Body of pancreas (tissue), 4 donors: ENCODE measurements at regions not wholly inside any gene's neighbourhood (a gene's known extent, or its start where the extent isn't known, plus 50 kb on each side); places are given as distances from the start of the nearest gene placed in this dataset.

Experiments used
- POLR2A ChIP-seq, 3 donors: fragments of 450-650 bp; IDR thresholded peaks; one replicate each; pipeline ENCODE4 v1.6.1; 2016; ENCODE audit warnings: antibody characterized with exemption in 3 of 3, mild to moderate bottlenecking in 2 of 3
- TF ChIP-seq, protein P1 (sequence below), 7 experiments: fragments of 450-650 bp in 4 of 7; fragments of 200-600 bp in 3 of 7; sonication (generic) in 3 of 7; IDR thresholded peaks; one replicate each; pipeline ENCODE4 v1.5.1; 2016 to 2019; ENCODE audit warnings: antibody characterized with exemption in 7 of 7

DNA sequence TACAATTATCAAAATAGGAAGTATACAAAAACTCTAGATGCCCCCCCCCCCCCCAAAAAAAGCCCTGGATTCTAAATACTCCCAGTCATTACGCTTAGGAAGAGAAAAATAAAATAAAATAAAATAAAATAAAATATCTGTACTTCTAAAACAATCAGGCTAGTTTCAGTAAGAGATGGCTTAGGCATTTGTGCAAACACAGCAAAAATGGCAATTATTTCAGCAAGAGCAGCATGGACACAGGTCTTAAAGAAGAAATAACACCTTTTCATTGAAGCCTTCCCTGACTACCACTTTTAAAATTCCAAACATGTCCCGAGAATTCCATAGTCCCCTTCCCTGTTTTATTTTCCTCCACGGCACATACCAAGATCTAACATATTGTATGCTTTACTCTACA is 218.6 kb upstream of the POU5F2 start:
- no peak for TF ChIP-seq POLR2A (IDR thresholded peaks at IDR 0.05)
- TF ChIP-seq, protein P1, sequence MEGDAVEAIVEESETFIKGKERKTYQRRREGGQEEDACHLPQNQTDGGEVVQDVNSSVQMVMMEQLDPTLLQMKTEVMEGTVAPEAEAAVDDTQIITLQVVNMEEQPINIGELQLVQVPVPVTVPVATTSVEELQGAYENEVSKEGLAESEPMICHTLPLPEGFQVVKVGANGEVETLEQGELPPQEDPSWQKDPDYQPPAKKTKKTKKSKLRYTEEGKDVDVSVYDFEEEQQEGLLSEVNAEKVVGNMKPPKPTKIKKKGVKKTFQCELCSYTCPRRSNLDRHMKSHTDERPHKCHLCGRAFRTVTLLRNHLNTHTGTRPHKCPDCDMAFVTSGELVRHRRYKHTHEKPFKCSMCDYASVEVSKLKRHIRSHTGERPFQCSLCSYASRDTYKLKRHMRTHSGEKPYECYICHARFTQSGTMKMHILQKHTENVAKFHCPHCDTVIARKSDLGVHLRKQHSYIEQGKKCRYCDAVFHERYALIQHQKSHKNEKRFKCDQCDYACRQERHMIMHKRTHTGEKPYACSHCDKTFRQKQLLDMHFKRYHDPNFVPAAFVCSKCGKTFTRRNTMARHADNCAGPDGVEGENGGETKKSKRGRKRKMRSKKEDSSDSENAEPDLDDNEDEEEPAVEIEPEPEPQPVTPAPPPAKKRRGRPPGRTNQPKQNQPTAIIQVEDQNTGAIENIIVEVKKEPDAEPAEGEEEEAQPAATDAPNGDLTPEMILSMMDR (IDR thresholded peaks at IDR 0.05), result no peak
